Breast epithelium (tissue), 3 donors: ENCODE measurements at regions not wholly inside any gene's neighbourhood (a gene's known extent, or its start where the extent isn't known, plus 50 kb on each side); places are given as distances from the start of the nearest gene placed in this dataset.

ENCODE experiments used
- POLR2A ChIP-seq: fragments of 450-650 bp; IDR thresholded peaks from one replicate; pipeline ENCODE4 v1.6.1; 2016; ENCODE audit warnings: antibody characterized with exemption, mild to moderate bottlenecking, moderate library complexity
- POLR2AphosphoS5 ChIP-seq, 3 donors: sonication (generic); formaldehyde crosslinking; IDR thresholded peaks; one replicate each; pipeline ENCODE4 v1.6.1; 2017; ENCODE audit warnings: antibody characterized with exemption in 3 of 3
- TF ChIP-seq, protein P1 (sequence below), 3 donors: fragments of 450-650 bp; IDR thresholded peaks; one replicate each; pipeline ENCODE4 v1.5.1; 2016 to 2017; ENCODE audit warnings: antibody characterized with exemption in 3 of 3, mild to moderate bottlenecking in 3 of 3, moderate library complexity in 3 of 3

DNA sequence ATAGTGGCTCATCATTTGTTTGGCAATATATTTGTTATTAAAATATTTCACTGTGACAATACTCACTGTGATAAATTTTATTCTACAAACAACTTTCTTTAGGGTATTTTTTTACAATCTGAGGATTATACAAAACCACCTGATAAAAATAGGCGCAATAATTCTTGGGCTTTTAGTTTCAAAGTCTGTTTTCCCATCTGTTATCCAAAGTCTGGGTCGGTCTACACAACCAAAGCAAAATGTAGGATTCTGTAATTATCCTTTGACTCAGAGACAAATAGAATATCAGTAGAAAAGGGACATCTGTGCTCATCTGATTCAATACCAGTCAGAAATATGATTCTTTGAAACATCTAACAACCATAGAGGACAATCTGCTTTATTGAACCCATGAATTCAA, 271.8 kb upstream of the AMIGO2 start:
- TF ChIP-seq, protein P1, sequence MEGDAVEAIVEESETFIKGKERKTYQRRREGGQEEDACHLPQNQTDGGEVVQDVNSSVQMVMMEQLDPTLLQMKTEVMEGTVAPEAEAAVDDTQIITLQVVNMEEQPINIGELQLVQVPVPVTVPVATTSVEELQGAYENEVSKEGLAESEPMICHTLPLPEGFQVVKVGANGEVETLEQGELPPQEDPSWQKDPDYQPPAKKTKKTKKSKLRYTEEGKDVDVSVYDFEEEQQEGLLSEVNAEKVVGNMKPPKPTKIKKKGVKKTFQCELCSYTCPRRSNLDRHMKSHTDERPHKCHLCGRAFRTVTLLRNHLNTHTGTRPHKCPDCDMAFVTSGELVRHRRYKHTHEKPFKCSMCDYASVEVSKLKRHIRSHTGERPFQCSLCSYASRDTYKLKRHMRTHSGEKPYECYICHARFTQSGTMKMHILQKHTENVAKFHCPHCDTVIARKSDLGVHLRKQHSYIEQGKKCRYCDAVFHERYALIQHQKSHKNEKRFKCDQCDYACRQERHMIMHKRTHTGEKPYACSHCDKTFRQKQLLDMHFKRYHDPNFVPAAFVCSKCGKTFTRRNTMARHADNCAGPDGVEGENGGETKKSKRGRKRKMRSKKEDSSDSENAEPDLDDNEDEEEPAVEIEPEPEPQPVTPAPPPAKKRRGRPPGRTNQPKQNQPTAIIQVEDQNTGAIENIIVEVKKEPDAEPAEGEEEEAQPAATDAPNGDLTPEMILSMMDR (IDR thresholded peaks at IDR 0.05): no peak
- TF ChIP-seq POLR2A: no peak
- TF ChIP-seq POLR2AphosphoS5 (IDR thresholded peaks at IDR 0.05): no peak
